Keratinocyte (primary cell): ENCODE measurements at regions not wholly inside any gene's neighbourhood (a gene's known extent, or its start where the extent isn't known, plus 50 kb on each side); places are given as distances from the start of the nearest gene placed in this dataset.

Experiments used
- DNase-seq: peaks from one replicate; pipeline ENCODE4 v3.0.0-alpha.2; 2011; ENCODE audit warnings: low read depth, missing footprints, low spot score
- FAIRE-seq: peaks from 2 replicates; lab custom pipeline; 2011; peaks lifted over from hg19 to GRCh38; lab: Jason Lieb, UNC
- H2AFZ ChIP-seq: 2 replicates; pipeline ENCODE4 v1.6.0; 2012; ENCODE audit warnings: low read length, control low read depth, inconsistent platforms; ENCODE audit not compliant: control insufficient read depth
- H3K27ac ChIP-seq: 2 replicates; pipeline ENCODE4 v1.5.1; 2011; ENCODE audit warnings: low read length; ENCODE audit not compliant: control insufficient read depth, insufficient read depth
- H3K27me3 ChIP-seq: 3 replicates; pipeline ENCODE4 v1.6.0; 2011; ENCODE audit warnings: low read length; ENCODE audit not compliant: control insufficient read depth, insufficient read depth; ENCODE audit errors: extremely low read depth
- H3K36me3 ChIP-seq, 2 experiments: 2 replicates in 1 of 2; 3 replicates in 1 of 2; pipeline ENCODE4 v1.5.1; 2011; ENCODE audit warnings: low read length in 2 of 2, mild to moderate bottlenecking in 1 of 2; ENCODE audit not compliant: control insufficient read depth in 2 of 2, insufficient read depth in 2 of 2; ENCODE audit errors: extremely low read depth in 1 of 2
- H3K4me1 ChIP-seq: 3 replicates; pipeline ENCODE4 v1.5.1; 2011; ENCODE audit warnings: low read length; ENCODE audit not compliant: control insufficient read depth, insufficient read depth; ENCODE audit errors: extremely low read depth
- H3K4me2 ChIP-seq: 3 replicates; pipeline ENCODE4 v1.6.0; 2011; ENCODE audit warnings: low read depth, low read length; ENCODE audit not compliant: control insufficient read depth, insufficient read depth; ENCODE audit errors: extremely low read depth
- H3K4me3 ChIP-seq, 3 experiments: fragments of 200-600 bp in 1 of 3; sonication (generic) in 1 of 3; 2 replicates in 2 of 3; 3 replicates in 1 of 3; pipeline ENCODE4 v1.5.1; 2011 to 2016; ENCODE audit warnings: low read length in 3 of 3, mild to moderate bottlenecking in 3 of 3, control low read depth in 2 of 3, inconsistent platforms in 1 of 3, low read depth in 1 of 3, mixed read lengths in 1 of 3, mixed run types in 1 of 3, moderate library complexity in 1 of 3; ENCODE audit not compliant: control insufficient read depth in 2 of 3, insufficient read depth in 2 of 3; ENCODE audit errors: extremely low read depth in 1 of 3
- H3K79me2 ChIP-seq: 2 replicates; pipeline ENCODE4 v1.6.0; 2012; ENCODE audit warnings: low read length; ENCODE audit not compliant: control insufficient read depth, insufficient read depth
- H3K9ac ChIP-seq: 3 replicates; pipeline ENCODE4 v1.6.0; 2011; ENCODE audit warnings: low read length; ENCODE audit not compliant: control insufficient read depth, insufficient read depth; ENCODE audit errors: extremely low read depth
- H3K9me1 ChIP-seq: 3 replicates; pipeline ENCODE4 v1.6.0; 2011; ENCODE audit warnings: low read length; ENCODE audit not compliant: control insufficient read depth, insufficient read depth; ENCODE audit errors: extremely low read depth
- H3K9me3 ChIP-seq: 2 replicates; pipeline ENCODE4 v1.5.1; 2012; ENCODE audit warnings: low read depth, low read length; ENCODE audit not compliant: control insufficient read depth
- H4K20me1 ChIP-seq: 3 replicates; pipeline ENCODE4 v1.6.0; 2011; ENCODE audit warnings: low read length; ENCODE audit not compliant: control insufficient read depth, insufficient read depth; ENCODE audit errors: extremely low read depth
- EZH2 ChIP-seq: IDR thresholded peaks from one replicate; pipeline ENCODE4 v1.6.1; 2012; ENCODE audit warnings: inconsistent platforms, mild to moderate bottlenecking, low read length, moderate library complexity
- dilution Hi-C: fragments of 300-500 bp; cut with MboI; formaldehyde crosslinking; loops from one replicate; pipeline ENCODE4 v1.7.0; 2020; ENCODE audit warnings: low sequenced_read_pairs; ENCODE audit not compliant: extremely low pct_ligation_motif_present
- TF ChIP-seq, protein P1 (sequence below), 3 experiments: IDR thresholded peaks in 1 of 3; conservative IDR thresholded peaks in 1 of 3; optimal IDR thresholded peaks in 1 of 3; 2 replicates in 2 of 3; 3 replicates in 1 of 3; pipeline versions ENCODE3 to v1.5.1; 2011; ENCODE audit warnings: low read length in 3 of 3, mild to moderate bottlenecking in 3 of 3, moderate library complexity in 2 of 3, control low read depth in 1 of 3, inconsistent platforms in 1 of 3; ENCODE audit not compliant: insufficient read depth in 2 of 3; ENCODE audit errors: extremely low read depth in 1 of 3

DNA sequence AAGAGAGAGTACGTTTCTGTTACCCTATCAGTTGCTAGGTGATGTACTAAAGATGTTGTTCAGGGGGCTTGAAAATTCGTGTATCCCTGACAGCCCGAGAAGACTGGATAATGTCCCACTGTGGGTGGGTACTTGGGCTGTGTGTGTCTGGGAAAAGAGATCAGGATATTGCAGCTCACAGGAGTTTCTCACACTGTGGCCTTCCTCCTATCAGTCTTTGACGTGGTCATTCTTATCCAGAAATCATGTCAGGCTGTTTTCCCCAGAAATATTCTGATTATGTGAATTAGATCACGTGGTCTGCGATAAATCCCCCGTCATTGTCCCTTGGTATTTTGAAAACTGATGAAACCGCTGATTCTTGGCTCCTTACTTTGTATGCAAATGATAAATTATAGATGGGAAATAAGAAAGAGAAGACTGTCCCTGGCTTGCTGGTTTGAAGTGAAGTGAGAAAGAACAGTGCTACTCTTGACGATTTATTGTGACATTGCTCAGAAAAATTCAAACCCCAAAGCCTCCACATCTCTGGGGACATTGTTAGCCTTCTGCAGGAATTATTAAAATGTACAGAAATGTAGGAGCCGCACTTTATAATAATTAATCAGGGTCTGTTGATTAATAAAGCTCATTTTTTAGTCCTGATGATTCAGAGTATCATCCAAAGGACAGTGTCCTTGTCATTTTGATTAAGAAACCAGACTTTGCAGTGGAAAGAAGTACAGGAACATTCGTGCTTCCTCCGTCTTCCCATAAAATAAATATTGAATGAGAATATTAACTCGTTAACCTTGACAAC lies 167.5 kb upstream of the TSHZ2 start:
- H3K4me2 ChIP-seq, result no peak overlapping the region
- no peak for TF ChIP-seq EZH2
- TF ChIP-seq, protein P1, sequence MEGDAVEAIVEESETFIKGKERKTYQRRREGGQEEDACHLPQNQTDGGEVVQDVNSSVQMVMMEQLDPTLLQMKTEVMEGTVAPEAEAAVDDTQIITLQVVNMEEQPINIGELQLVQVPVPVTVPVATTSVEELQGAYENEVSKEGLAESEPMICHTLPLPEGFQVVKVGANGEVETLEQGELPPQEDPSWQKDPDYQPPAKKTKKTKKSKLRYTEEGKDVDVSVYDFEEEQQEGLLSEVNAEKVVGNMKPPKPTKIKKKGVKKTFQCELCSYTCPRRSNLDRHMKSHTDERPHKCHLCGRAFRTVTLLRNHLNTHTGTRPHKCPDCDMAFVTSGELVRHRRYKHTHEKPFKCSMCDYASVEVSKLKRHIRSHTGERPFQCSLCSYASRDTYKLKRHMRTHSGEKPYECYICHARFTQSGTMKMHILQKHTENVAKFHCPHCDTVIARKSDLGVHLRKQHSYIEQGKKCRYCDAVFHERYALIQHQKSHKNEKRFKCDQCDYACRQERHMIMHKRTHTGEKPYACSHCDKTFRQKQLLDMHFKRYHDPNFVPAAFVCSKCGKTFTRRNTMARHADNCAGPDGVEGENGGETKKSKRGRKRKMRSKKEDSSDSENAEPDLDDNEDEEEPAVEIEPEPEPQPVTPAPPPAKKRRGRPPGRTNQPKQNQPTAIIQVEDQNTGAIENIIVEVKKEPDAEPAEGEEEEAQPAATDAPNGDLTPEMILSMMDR (optimal IDR thresholded peaks at IDR 0.05 in 1 of 3, IDR thresholded peaks at IDR 0.05 in 1 of 3, conservative IDR thresholded peaks at IDR 0.05 in 1 of 3; ENCODE audit: extremely low read depth in 1 of 3, insufficient read depth in 2 of 3, low read length in 3 of 3), result no peak
- dilution Hi-C loops, result no loop called here
- no peaks in the 10 kb centered on the region for H3K27me3 ChIP-seq
- no peak overlapping the region for H3K4me3 ChIP-seq
- no peaks in the 10 kb centered on the region for H3K4me1 ChIP-seq
- FAIRE-seq (no peak), DNase-seq (no peak)
- H3K27ac ChIP-seq, result no peak overlapping the region
- no peaks in the 10 kb centered on the region for H3K9me1 ChIP-seq
- H3K9ac ChIP-seq, result no peak overlapping the region
- no peaks in the 10 kb centered on the region for H3K9me3 ChIP-seq
- H2AFZ ChIP-seq, result no peak overlapping the region
- H3K79me2 ChIP-seq, result no peaks in the 10 kb centered on the region
- no peaks in the 10 kb centered on the region for H3K36me3 ChIP-seq
- H4K20me1 ChIP-seq, result no peaks in the 10 kb centered on the region

DNA sequence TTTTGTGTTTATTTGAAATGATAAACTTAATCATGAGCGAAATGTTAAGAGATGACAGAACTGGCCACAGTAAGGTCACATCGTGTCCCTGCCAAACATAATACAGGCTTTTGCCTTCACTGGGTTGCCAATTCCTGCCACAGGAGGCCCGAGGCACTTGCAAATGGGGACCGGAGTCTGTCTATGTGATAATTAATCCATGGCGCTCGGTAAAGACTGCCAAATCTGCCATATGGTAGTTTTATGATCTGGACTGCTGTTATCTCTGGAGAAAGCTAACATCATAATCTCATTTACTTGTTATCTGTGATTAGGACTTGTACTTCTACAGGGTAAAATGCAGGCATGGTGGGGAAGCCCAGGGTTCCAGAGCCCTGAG lies 170.5 kb upstream of the TSHZ2 start:
- no peak overlapping the region for H3K4me3 ChIP-seq
- H2AFZ ChIP-seq, result no peak overlapping the region
- no peaks in the 10 kb centered on the region for H3K9me1 ChIP-seq
- no peaks in the 10 kb centered on the region for H3K79me2 ChIP-seq
- H3K27me3 ChIP-seq, result no peaks in the 10 kb centered on the region
- no peaks in the 10 kb centered on the region for H4K20me1 ChIP-seq
- no peaks in the 10 kb centered on the region for H3K36me3 ChIP-seq
- H3K4me1 ChIP-seq, result no peaks in the 10 kb centered on the region
- H3K9ac ChIP-seq, result no peak overlapping the region
- H3K4me2 ChIP-seq, result no peak overlapping the region
- no peak for DNase-seq
- H3K9me3 ChIP-seq, result no peaks in the 10 kb centered on the region
- TF ChIP-seq EZH2, result no peak
- TF ChIP-seq, protein P1 (optimal IDR thresholded peaks at IDR 0.05 in 1 of 3, IDR thresholded peaks at IDR 0.05 in 1 of 3, conservative IDR thresholded peaks at IDR 0.05 in 1 of 3; ENCODE audit: extremely low read depth in 1 of 3, insufficient read depth in 2 of 3, low read length in 3 of 3), result no peak
- no peak overlapping the region for H3K27ac ChIP-seq
- FAIRE-seq, result no peak
- dilution Hi-C loops, result no loop called here
